Panc1 (cell line): ENCODE measurements at regions not wholly inside any gene's neighbourhood (a gene's known extent, or its start where the extent isn't known, plus 50 kb on each side); places are given as distances from the start of the nearest gene placed in this dataset.

ENCODE experiments used
- ATAC-seq: fragments of 200-7000 bp; cut with Tn5 transposase; 2 replicates; pipeline ENCODE4 v1.9.1; 2020; ENCODE audit warnings: mild to moderate bottlenecking, moderate library complexity
- BruUV-seq: library from RNA; stranded (reverse); fragments of 400-500 nt; replicated peaks from 2 replicates; lab custom pipeline; 2021; lab: Mats Ljungman, UMichigan
- CTCF ChIA-PET: fragments of 300-600 bp; sonication (Branson Sonifier 250); formaldehyde crosslinking; loops from one replicate; lab custom pipeline; 2022; ENCODE audit warnings: antibody characterized with exemption; lab: Charles Lee
- POLR2A ChIA-PET: fragments of 300-600 bp; sonication (Branson Sonifier 250); formaldehyde crosslinking; loops from one replicate; lab custom pipeline; 2022; ENCODE audit warnings: antibody characterized with exemption; lab: Charles Lee
- DNase-seq: peaks from one replicate; pipeline ENCODE4 v3.0.0-alpha.2; 2010; ENCODE audit warnings: low read depth, low spot score
- H3K27ac ChIP-seq: 2 replicates; pipeline ENCODE4 v1.5.1; 2011; ENCODE audit warnings: mild to moderate bottlenecking, low read length, inconsistent platforms
- H3K27me3 ChIP-seq: fragments of 200-500 bp; sonication (Bioruptor generic); 2 replicates; pipeline ENCODE4 v1.6.0; 2014; ENCODE audit warnings: low read length, inconsistent platforms; ENCODE audit not compliant: control insufficient read depth, insufficient read depth
- H3K36me3 ChIP-seq: fragments of 200-500 bp; sonication (Bioruptor generic); 2 replicates; pipeline ENCODE4 v1.5.1; 2014; ENCODE audit warnings: inconsistent platforms, mild to moderate bottlenecking, low read length, moderate library complexity; ENCODE audit not compliant: control insufficient read depth, insufficient read depth
- H3K4me1 ChIP-seq: 2 replicates; pipeline ENCODE4 v1.5.1; 2011; ENCODE audit warnings: inconsistent platforms, mild to moderate bottlenecking, low read length, moderate library complexity; ENCODE audit not compliant: control insufficient read depth, insufficient read depth
- H3K4me3 ChIP-seq, 2 experiments: 2 replicates each; pipeline ENCODE4 v1.5.1; 2011 to 2012; ENCODE audit warnings: low read depth in 2 of 2, low read length in 2 of 2, mild to moderate bottlenecking in 2 of 2, inconsistent platforms in 1 of 2, moderate library complexity in 1 of 2
- H3K9me3 ChIP-seq: fragments of 200-500 bp; sonication (Bioruptor generic); 2 replicates; pipeline ENCODE4 v1.5.1; 2014; ENCODE audit warnings: low read depth, mild to moderate bottlenecking, inconsistent platforms, low read length, moderate library complexity; ENCODE audit not compliant: control insufficient read depth, insufficient read depth
- CTCF ChIP-seq: fragments of 450-650 bp; IDR thresholded peaks from 2 replicates; pipeline ENCODE4 v1.5.1; 2017; ENCODE audit warnings: mild to moderate bottlenecking
- POLR2AphosphoS5 ChIP-seq: IDR thresholded peaks from 2 replicates; pipeline ENCODE4 v1.6.1; 2012; ENCODE audit warnings: mild to moderate bottlenecking, low read depth, low read length, moderate library complexity
- REST ChIP-seq, 2 experiments: IDR thresholded peaks; 2 replicates each; pipeline ENCODE4 v1.6.1; 2011 to 2012; ENCODE audit warnings: low read depth in 2 of 2, control low read depth in 1 of 2, low read length in 1 of 2, mild to moderate bottlenecking in 1 of 2, moderate library complexity in 1 of 2; ENCODE audit not compliant: insufficient read depth in 1 of 2
- SIN3A ChIP-seq: IDR thresholded peaks from 2 replicates; pipeline ENCODE4 v1.6.1; 2012; ENCODE audit warnings: low read depth, mild to moderate bottlenecking, low read length, moderate library complexity, borderline replicate concordance; ENCODE audit not compliant: insufficient read depth
- TCF7L2 ChIP-seq: IDR thresholded peaks from 2 replicates; pipeline ENCODE4 v1.6.1; 2011; ENCODE audit warnings: mild to moderate bottlenecking, low read depth, low read length, inconsistent platforms
- in situ Hi-C: cut with HindIII; loops from 2 replicates; pipeline ENCODE4 v1.10.0; 2016; ENCODE audit warnings: low sequenced_read_pairs, low pct_unique_long_range_greater_than_20kb
- intact Hi-C: fragments of 100-400 bp; cut with micrococcal nuclease; formaldehyde crosslinking; loops from one replicate; pipeline ENCODE4 v1.10.0; 2022; ENCODE audit not compliant: unreplicated experiment

- H3K36me3 ChIP-seq: no peaks in the 10 kb centered on the region
- no peaks in the 10 kb centered on the region for H3K4me1 ChIP-seq
- ChIA-PET CTCF (no interaction called here), POLR2A (no interaction called here)
- BruUV-seq: no TSS peak
- DNase-seq: no peak
- intact Hi-C loops (no loop called here), in situ Hi-C loops (no loop called here)
- no peak overlapping the region for H3K27ac ChIP-seq
- no peak for ATAC-seq
- H3K4me3 ChIP-seq: no peak overlapping the region
- no peaks in the 10 kb centered on the region for H3K9me3 ChIP-seq
- TF ChIP-seq REST (IDR thresholded peaks at IDR 0.05; ENCODE audit: insufficient read depth in 1 of 2, low read depth in 2 of 2, low read length in 1 of 2): no peak
- no peaks in the 10 kb centered on the region; the same call in 1 of the 2 replicates for H3K27me3 ChIP-seq
Measured at GRCh38 chr1:219477861-219478260, 135.0 kb downstream of the ZC3H11B start.

GRCh38 chr1:219476716-219477115 lies 136.2 kb downstream of the ZC3H11B start:
- Histone ChIP-seq H3K4me1 (no peaks in the 10 kb centered on the region), H3K9me3 (no peaks in the 10 kb centered on the region), H3K4me3 (no peak overlapping the region), H3K27me3 (no peaks in the 10 kb centered on the region; the same call in 1 of the 2 replicates), H3K36me3 (no peaks in the 10 kb centered on the region), H3K27ac (no peak overlapping the region)
- DNase-seq: no peak
- no peak for ATAC-seq
- CTCF ChIA-PET: no interaction called here
- BruUV-seq: no TSS peak
- POLR2A ChIA-PET: no interaction called here
- intact Hi-C loops: no loop called here
- in situ Hi-C loops: no loop called here
- TF ChIP-seq SIN3A: no peak
- no peak for TF ChIP-seq POLR2AphosphoS5
- no peak for TF ChIP-seq TCF7L2
- no peak for TF ChIP-seq REST (IDR thresholded peaks at IDR 0.05; ENCODE audit: insufficient read depth in 1 of 2, low read depth in 2 of 2, low read length in 1 of 2)
- no peak for TF ChIP-seq CTCF
